ENCODE measurements at regions not wholly inside any gene's neighbourhood (a gene's known extent, or its start where the extent isn't known, plus 50 kb on each side); places are given as distances from the start of the nearest gene placed in this dataset.
"Not testable (repeated sequence)": the region's sequence is repeated elsewhere in the genome, so short reads cannot be mapped to it uniquely, and the experiment has no call there.

- not testable (repeated sequence) for H3K27ac ChIP-seq (ENCODE audit: low read depth, low read length); H3K4me3 ChIP-seq (ENCODE audit: low read depth in 1 of 5, low read length in 5 of 5); H3K9me3 ChIP-seq (ENCODE audit: control insufficient read depth in 5 of 5, low read length in 5 of 5); H3K36me3 ChIP-seq (ENCODE audit: control insufficient read depth in 5 of 5, insufficient read depth in 5 of 5, low read length in 5 of 5); H3K4me1 ChIP-seq (ENCODE audit: control insufficient read depth in 5 of 5, insufficient read depth in 5 of 5, low read length in 5 of 5); H3K9ac ChIP-seq (ENCODE audit: low read length in 5 of 5); H3K27me3 ChIP-seq (ENCODE audit: control insufficient read depth in 5 of 5, insufficient read depth in 4 of 5, low read length in 5 of 5)
Measured at GRCh38 chr1:221965891-221966290, 224.0 kb upstream of the DUSP10 start.

DNA sequence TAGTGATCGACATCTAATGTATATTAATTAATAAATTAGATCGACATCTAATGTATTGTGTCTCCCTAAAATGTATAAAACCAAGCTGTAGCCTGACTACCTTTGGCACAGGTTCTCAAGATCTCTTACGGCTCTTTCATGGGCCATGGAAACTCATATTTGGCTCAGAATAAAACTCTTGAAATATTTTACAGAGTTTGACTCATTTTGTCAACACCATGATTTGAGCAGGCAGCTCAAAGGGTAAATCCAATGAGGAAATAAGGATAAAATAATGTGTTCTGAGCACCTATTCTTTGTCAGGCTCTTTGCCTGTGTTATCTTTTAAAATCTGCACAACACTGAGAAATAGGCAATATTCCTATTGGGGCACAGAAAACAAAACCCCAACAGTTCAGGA, 223.4 kb upstream of the DUSP10 start:
- Histone ChIP-seq H3K27me3 (ENCODE audit: control insufficient read depth in 5 of 5, insufficient read depth in 4 of 5, low read length in 5 of 5) (no peaks in the 10 kb centered on the region), H3K27ac (ENCODE audit: low read depth, low read length) (no peak overlapping the region), H3K9me3 (ENCODE audit: control insufficient read depth in 5 of 5, low read length in 5 of 5) (no peaks in the 10 kb centered on the region), H3K9ac (ENCODE audit: low read length in 5 of 5) (no peak overlapping the region), H3K36me3 (ENCODE audit: control insufficient read depth in 5 of 5, insufficient read depth in 5 of 5, low read length in 5 of 5) (no peaks in the 10 kb centered on the region), H3K4me1 (ENCODE audit: control insufficient read depth in 5 of 5, insufficient read depth in 5 of 5, low read length in 5 of 5) (peaks cover 0 to 10% (median 0%) of the 10 kb centered on the region in 5 donors), H3K4me3 (ENCODE audit: low read depth in 1 of 5, low read length in 5 of 5) (no peak overlapping the region)

- Histone ChIP-seq H3K4me3 (ENCODE audit: low read depth in 1 of 5, low read length in 5 of 5) (no peak overlapping the region), H3K9me3 (ENCODE audit: control insufficient read depth in 5 of 5, low read length in 5 of 5) (no peaks in the 10 kb centered on the region), H3K36me3 (ENCODE audit: control insufficient read depth in 5 of 5, insufficient read depth in 5 of 5, low read length in 5 of 5) (no peaks in the 10 kb centered on the region), H3K4me1 (ENCODE audit: control insufficient read depth in 5 of 5, insufficient read depth in 5 of 5, low read length in 5 of 5) (peaks cover 0 to 4% (median 0%) of the 10 kb centered on the region in 5 donors), H3K9ac (ENCODE audit: low read length in 5 of 5) (no peak overlapping the region), H3K27me3 (ENCODE audit: control insufficient read depth in 5 of 5, insufficient read depth in 4 of 5, low read length in 5 of 5) (no peaks in the 10 kb centered on the region), H3K27ac (ENCODE audit: low read depth, low read length) (no peak overlapping the region)
Measured at GRCh38 chr1:221963742-221964141, 221.9 kb upstream of the DUSP10 start.

- Histone ChIP-seq H3K9me3 (ENCODE audit: control insufficient read depth in 5 of 5, low read length in 5 of 5) (no peaks in the 10 kb centered on the region), H3K27me3 (ENCODE audit: control insufficient read depth in 5 of 5, insufficient read depth in 4 of 5, low read length in 5 of 5) (no peaks in the 10 kb centered on the region), H3K27ac (ENCODE audit: low read depth, low read length) (no peak overlapping the region), H3K4me1 (ENCODE audit: control insufficient read depth in 5 of 5, insufficient read depth in 5 of 5, low read length in 5 of 5) (peaks cover 0 to 4% (median 0%) of the 10 kb centered on the region in 5 donors), H3K9ac (ENCODE audit: low read length in 5 of 5) (no peak overlapping the region), H3K4me3 (ENCODE audit: low read depth in 1 of 5, low read length in 5 of 5) (no peak overlapping the region), H3K36me3 (ENCODE audit: control insufficient read depth in 5 of 5, insufficient read depth in 5 of 5, low read length in 5 of 5) (no peaks in the 10 kb centered on the region)
Measured at GRCh38 chr1:221962385-221962784, 220.5 kb upstream of the DUSP10 start.

- Histone ChIP-seq H3K27ac (ENCODE audit: low read depth, low read length) (no peak overlapping the region), H3K4me3 (ENCODE audit: low read depth in 1 of 5, low read length in 5 of 5) (no peak overlapping the region), H3K9ac (ENCODE audit: low read length in 5 of 5) (no peak overlapping the region), H3K4me1 (ENCODE audit: control insufficient read depth in 5 of 5, insufficient read depth in 5 of 5, low read length in 5 of 5) (peaks cover 0 to 4% (median 0%) of the 10 kb centered on the region in 5 donors), H3K36me3 (ENCODE audit: control insufficient read depth in 5 of 5, insufficient read depth in 5 of 5, low read length in 5 of 5) (no peaks in the 10 kb centered on the region), H3K9me3 (ENCODE audit: control insufficient read depth in 5 of 5, low read length in 5 of 5) (no peaks in the 10 kb centered on the region), H3K27me3 (ENCODE audit: control insufficient read depth in 5 of 5, insufficient read depth in 4 of 5, low read length in 5 of 5) (no peaks in the 10 kb centered on the region)
Measured at GRCh38 chr1:221961532-221962292, 219.8 kb upstream of the DUSP10 start.

DNA sequence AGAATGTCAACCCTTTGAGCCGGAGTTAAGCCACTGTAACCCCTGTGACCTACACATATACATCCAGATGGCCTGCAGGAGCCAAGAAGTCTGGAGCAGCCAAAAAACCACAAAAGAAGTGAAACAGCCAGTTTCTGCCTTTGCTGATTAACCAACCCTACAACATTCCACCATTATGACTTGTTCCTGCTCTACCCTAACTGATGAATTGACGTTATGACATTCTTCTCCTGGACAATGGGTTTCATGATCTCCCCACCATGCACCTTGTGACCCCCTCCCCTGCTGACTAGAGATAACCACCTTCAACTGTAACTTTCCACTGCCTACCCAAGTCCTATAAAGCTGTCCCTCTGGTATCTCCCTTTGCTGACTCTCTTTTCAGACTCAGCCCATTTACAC, 216.3 kb upstream of the DUSP10 start:
- not testable (repeated sequence) for H3K27me3 ChIP-seq (ENCODE audit: control insufficient read depth in 5 of 5, insufficient read depth in 4 of 5, low read length in 5 of 5); H3K36me3 ChIP-seq (ENCODE audit: control insufficient read depth in 5 of 5, insufficient read depth in 5 of 5, low read length in 5 of 5); H3K9ac ChIP-seq (ENCODE audit: low read length in 5 of 5); H3K4me1 ChIP-seq (ENCODE audit: control insufficient read depth in 5 of 5, insufficient read depth in 5 of 5, low read length in 5 of 5); H3K9me3 ChIP-seq (ENCODE audit: control insufficient read depth in 5 of 5, low read length in 5 of 5); H3K4me3 ChIP-seq (ENCODE audit: low read depth in 1 of 5, low read length in 5 of 5); H3K27ac ChIP-seq (ENCODE audit: low read depth, low read length)

DNA sequence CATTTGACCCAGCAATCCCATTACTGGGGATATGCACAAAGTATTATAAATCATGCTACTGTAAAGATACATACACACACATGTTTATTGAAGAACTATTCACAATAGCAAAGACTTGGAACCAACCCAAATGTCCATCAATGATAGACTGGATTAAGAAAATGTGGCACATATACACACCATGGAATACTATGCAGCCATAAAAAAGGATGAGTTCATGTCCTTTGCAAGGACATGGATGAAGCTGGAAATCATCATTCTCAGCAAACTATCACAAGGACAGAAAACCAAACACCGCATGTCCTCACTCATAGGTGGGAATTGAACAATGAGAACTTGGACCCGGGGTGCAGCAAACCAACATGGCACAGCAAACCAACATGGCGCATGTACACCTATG, 215.5 kb upstream of the DUSP10 start:
- H3K9me3 ChIP-seq (ENCODE audit: control insufficient read depth in 5 of 5, low read length in 5 of 5); H3K4me1 ChIP-seq (ENCODE audit: control insufficient read depth in 5 of 5, insufficient read depth in 5 of 5, low read length in 5 of 5); H3K9ac ChIP-seq (ENCODE audit: low read length in 5 of 5); H3K36me3 ChIP-seq (ENCODE audit: control insufficient read depth in 5 of 5, insufficient read depth in 5 of 5, low read length in 5 of 5); H3K27ac ChIP-seq (ENCODE audit: low read depth, low read length); H3K27me3 ChIP-seq (ENCODE audit: control insufficient read depth in 5 of 5, insufficient read depth in 4 of 5, low read length in 5 of 5); H3K4me3 ChIP-seq (ENCODE audit: low read depth in 1 of 5, low read length in 5 of 5): not testable (repeated sequence)

GRCh38 chr1:221949996-221950395, 208.1 kb upstream of the DUSP10 start:
- H3K4me3 ChIP-seq (ENCODE audit: low read depth in 1 of 5, low read length in 5 of 5): no peak overlapping the region
- peaks cover under 1 to 12% (median 7%) of the 10 kb centered on the region in 5 donors for H3K9me3 ChIP-seq (ENCODE audit: control insufficient read depth in 5 of 5, low read length in 5 of 5)
- no peaks in the 10 kb centered on the region for H3K36me3 ChIP-seq (ENCODE audit: control insufficient read depth in 5 of 5, insufficient read depth in 5 of 5, low read length in 5 of 5)
- no peak overlapping the region for H3K9ac ChIP-seq (ENCODE audit: low read length in 5 of 5)
- peaks cover 2 to 19% (median 13%) of the 10 kb centered on the region in 5 donors for H3K4me1 ChIP-seq (ENCODE audit: control insufficient read depth in 5 of 5, insufficient read depth in 5 of 5, low read length in 5 of 5)
- peak overlapping the region; percentile 35 for H3K27ac ChIP-seq (ENCODE audit: low read depth, low read length)
- no peaks in the 10 kb centered on the region for H3K27me3 ChIP-seq (ENCODE audit: control insufficient read depth in 5 of 5, insufficient read depth in 4 of 5, low read length in 5 of 5)

GRCh38 chr1:221948459-221948858, 206.6 kb upstream of the DUSP10 start:
- H3K4me1 ChIP-seq (ENCODE audit: control insufficient read depth in 5 of 5, insufficient read depth in 5 of 5, low read length in 5 of 5): peaks cover 2 to 19% (median 13%) of the 10 kb centered on the region in 5 donors
- no peaks in the 10 kb centered on the region for H3K27me3 ChIP-seq (ENCODE audit: control insufficient read depth in 5 of 5, insufficient read depth in 4 of 5, low read length in 5 of 5)
- peaks cover 2 to 19% (median 11%) of the 10 kb centered on the region in 5 donors for H3K9me3 ChIP-seq (ENCODE audit: control insufficient read depth in 5 of 5, low read length in 5 of 5)
- no peaks in the 10 kb centered on the region for H3K36me3 ChIP-seq (ENCODE audit: control insufficient read depth in 5 of 5, insufficient read depth in 5 of 5, low read length in 5 of 5)
- no peak overlapping the region for H3K27ac ChIP-seq (ENCODE audit: low read depth, low read length)
- no peak overlapping the region for H3K9ac ChIP-seq (ENCODE audit: low read length in 5 of 5)
- no peak overlapping the region for H3K4me3 ChIP-seq (ENCODE audit: low read depth in 1 of 5, low read length in 5 of 5)

GRCh38 chr1:221947731-221948130, 205.8 kb upstream of the DUSP10 start:
- no peak overlapping the region for H3K4me3 ChIP-seq (ENCODE audit: low read depth in 1 of 5, low read length in 5 of 5)
- no peaks in the 10 kb centered on the region for H3K36me3 ChIP-seq (ENCODE audit: control insufficient read depth in 5 of 5, insufficient read depth in 5 of 5, low read length in 5 of 5)
- H3K4me1 ChIP-seq (ENCODE audit: control insufficient read depth in 5 of 5, insufficient read depth in 5 of 5, low read length in 5 of 5): peaks cover 2 to 19% (median 13%) of the 10 kb centered on the region in 5 donors
- H3K27ac ChIP-seq (ENCODE audit: low read depth, low read length): no peak overlapping the region
- H3K27me3 ChIP-seq (ENCODE audit: control insufficient read depth in 5 of 5, insufficient read depth in 4 of 5, low read length in 5 of 5): no peaks in the 10 kb centered on the region
- H3K9ac ChIP-seq (ENCODE audit: low read length in 5 of 5): no peak overlapping the region
- H3K9me3 ChIP-seq (ENCODE audit: control insufficient read depth in 5 of 5, low read length in 5 of 5): peaks cover 2 to 19% (median 11%) of the 10 kb centered on the region in 5 donors
